ENCODE measurements at regions not wholly inside any gene's neighbourhood (a gene's known extent, or its start where the extent isn't known, plus 50 kb on each side); places are given as distances from the start of the nearest gene placed in this dataset.

DNA sequence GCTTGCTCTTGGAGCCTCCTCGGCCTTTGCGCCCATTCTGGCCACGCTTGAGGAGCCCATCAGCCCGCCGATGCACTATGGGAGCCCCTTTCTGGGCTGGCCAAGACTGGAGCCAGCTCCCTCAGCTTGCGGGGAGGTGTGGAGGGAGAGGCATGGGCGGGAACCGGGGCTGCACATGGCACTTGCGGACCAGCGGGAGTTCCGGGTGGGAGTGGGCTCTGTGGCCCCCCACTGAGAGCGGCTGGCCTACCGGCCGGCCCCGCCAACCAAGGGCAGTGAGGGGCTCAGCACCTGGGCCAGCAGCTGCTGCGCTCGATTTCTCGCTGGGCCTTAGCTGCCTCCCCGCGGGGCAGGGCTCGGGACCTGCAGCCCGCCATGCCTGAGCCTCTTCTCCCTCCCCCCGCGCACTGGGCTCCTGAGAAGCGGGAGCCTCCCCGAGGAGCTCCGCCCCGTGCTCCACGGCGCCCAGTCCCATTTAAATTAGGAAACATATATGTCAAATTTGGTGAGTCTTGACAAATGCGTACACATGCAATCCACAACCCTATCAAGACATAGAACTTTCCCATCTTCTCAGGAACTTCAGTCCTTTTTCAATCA lies 97.6 kb upstream of the CNTN3 start (continued):
- TF ChIP-seq MAX (IDR thresholded peaks at IDR 0.05) (no peak), CEBPB (IDR thresholded peaks at IDR 0.05; ENCODE audit: low read depth) (no peak), POLR2A (IDR thresholded peaks at IDR 0.05; ENCODE audit: borderline replicate concordance, extremely low read depth, insufficient read depth, insufficient read length) (no peak), EZH2phosphoT487 (IDR thresholded peaks at IDR 0.05; ENCODE audit: borderline replicate concordance) (no peak), RAD21 (IDR thresholded peaks at IDR 0.05; ENCODE audit: low read depth) (no peak)

DNA sequence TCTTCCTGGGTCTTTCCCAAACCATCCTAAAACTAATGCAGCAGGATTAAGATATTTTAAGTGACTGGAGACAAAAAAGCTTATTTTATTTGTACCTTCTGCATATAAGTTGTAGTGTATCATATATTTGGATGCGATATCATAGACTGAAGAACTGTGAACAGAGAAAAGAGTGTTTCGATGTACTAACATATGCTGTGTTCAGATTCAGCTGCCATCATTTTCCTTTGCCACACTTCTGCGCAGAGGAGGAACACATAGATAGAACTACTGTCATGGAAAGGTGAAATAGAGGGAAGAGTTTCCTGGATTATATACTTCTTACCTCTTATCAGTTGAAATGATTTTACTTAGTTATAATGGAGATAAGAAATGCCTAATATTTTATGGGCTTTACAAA lies 95.5 kb upstream of the CNTN3 start:
- no peak for ATAC-seq
- ChIA-PET CTCF (no interaction called here), POLR2A (no interaction called here)

More for the DNA sequence above, 95.5 kb upstream of the CNTN3 start:
- Histone ChIP-seq H3K9me2 (ENCODE audit: insufficient read depth) (no peaks in the 10 kb centered on the region), H3K4me3 (replicated peaks in 1 of 2; ENCODE audit: low read depth in 1 of 2, low read length in 2 of 2) (no peak overlapping the region), H4K20me1 (ENCODE audit: insufficient read depth) (no peaks in the 10 kb centered on the region), H3K27ac (ENCODE audit: low read depth, low read length) (no peak overlapping the region), H3K36me3 (ENCODE audit: control insufficient read depth in 1 of 2, insufficient read depth in 2 of 2, low read length in 2 of 2) (no peaks in the 10 kb centered on the region), H3K9ac (ENCODE audit: low read length) (no peak overlapping the region), H3K9me3 (ENCODE audit: control insufficient read depth in 1 of 2, insufficient read depth in 1 of 2, low read depth in 1 of 2, low read length in 2 of 2) (peaks cover 12 to 22% of the 10 kb centered on the region in 2 experiments; a peak in 2 of 4 replicates), H3K79me2 (ENCODE audit: insufficient read depth, low read length) (no peaks in the 10 kb centered on the region), H3K27me3 (ENCODE audit: insufficient read depth, low read length) (no peaks in the 10 kb centered on the region), H3K4me2 (ENCODE audit: low read length) (no peak overlapping the region), H2AFZ (ENCODE audit: low read depth, low read length, poor library complexity, severe bottlenecking) (no peak overlapping the region), H3K4me1 (ENCODE audit: control insufficient read depth in 1 of 2, insufficient read depth in 2 of 2, low read length in 2 of 2) (no peaks in the 10 kb centered on the region)
- no peak for DNase-seq (ENCODE audit: low read depth, low spot score)
- intact Hi-C loops (cut with micrococcal nuclease): no loop called here
- no TSS peak for BruUV-seq (replicated peaks)
- TF ChIP-seq MAX (IDR thresholded peaks at IDR 0.05) (no peak), REST (IDR thresholded peaks at IDR 0.05; ENCODE audit: low read depth) (no peak), ZFX (IDR thresholded peaks at IDR 0.05) (no peak), EGR1 (IDR thresholded peaks at IDR 0.05; ENCODE audit: low read depth) (no peak), EZH2 (IDR thresholded peaks at IDR 0.05) (no peak), CEBPB (IDR thresholded peaks at IDR 0.05; ENCODE audit: low read depth) (no peak), JUND (IDR thresholded peaks at IDR 0.05) (no peak), SP1 (IDR thresholded peaks at IDR 0.05; ENCODE audit: low read depth) (no peak), CBX3 (IDR thresholded peaks at IDR 0.05; ENCODE audit: low read depth) (no peak), TCF7L2 (IDR thresholded peaks at IDR 0.05; ENCODE audit: borderline replicate concordance, extremely low read depth, insufficient read depth, insufficient read length) (no peak)
- RAD21 ChIA-PET (ENCODE audit: low non-redundant PET in 1 of 2, low total read pairs in 2 of 2, uncharacterized antibody in 2 of 2, unreplicated experiment in 2 of 2): no interaction called here

Data from HCT116 (cell line).